HG03135 (cell line): ENCODE measurements at regions not wholly inside any gene's neighbourhood (a gene's known extent, or its start where the extent isn't known, plus 50 kb on each side); places are given as distances from the start of the nearest gene placed in this dataset.

Experiments
- ATAC-seq: cut with Tn5 transposase; IDR thresholded peaks from one replicate; pipeline ENCODE4 v1.9.1; 2021; ENCODE audit warnings: mild to moderate bottlenecking, moderate library complexity; ENCODE audit not compliant: unreplicated experiment

- ATAC-seq = no peak
These were observed 133.6 kb downstream of the UBE2E3 start for GRCh38 chr2:181114021-181114420.

GRCh38 chr2:181116261-181116660, 135.9 kb downstream of the UBE2E3 start:
- no peak for ATAC-seq

GRCh38 chr2:181117206-181117925, 137.0 kb downstream of the UBE2E3 start:
- ATAC-seq = no peak

DNA sequence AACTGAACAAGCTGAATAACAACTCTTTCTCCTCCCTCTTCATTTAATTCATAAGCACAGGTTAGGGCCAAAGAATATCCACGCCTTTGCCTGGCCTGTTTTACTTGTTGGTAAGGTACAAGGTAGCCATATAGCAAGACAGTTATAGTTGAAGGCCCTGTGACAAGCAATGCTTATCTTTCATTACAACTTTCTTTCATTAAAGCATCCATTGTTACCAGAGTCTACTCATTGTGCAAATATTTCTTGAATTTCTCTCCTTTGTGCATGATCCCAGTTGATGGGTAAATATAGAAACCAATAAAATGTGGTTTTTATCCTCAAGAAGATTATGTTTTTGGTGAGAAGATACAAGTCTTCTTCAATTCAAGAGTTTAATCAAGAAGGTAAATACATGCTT, 140.2 kb downstream of the UBE2E3 start:
- ATAC-seq = no peak

DNA sequence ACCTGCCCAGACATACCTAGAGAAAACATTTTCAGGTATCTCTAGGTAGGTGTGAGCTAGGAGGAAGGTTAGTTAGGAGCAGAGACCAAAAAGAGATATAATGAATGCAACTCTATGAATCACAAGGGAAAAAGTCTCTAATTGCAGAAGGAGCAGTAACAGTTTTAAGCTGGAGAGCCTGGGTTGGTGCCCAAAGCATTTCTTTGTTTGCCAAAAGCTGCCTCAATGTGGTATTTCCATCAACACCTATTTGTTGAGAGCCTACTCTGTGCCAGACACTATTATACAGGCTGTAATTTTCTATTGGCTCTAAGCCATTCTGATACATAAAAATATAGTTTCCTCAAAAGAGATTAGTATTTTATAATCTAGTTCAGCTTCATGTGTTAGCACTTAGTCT, 141.6 kb downstream of the UBE2E3 start:
- ATAC-seq = no peak

DNA sequence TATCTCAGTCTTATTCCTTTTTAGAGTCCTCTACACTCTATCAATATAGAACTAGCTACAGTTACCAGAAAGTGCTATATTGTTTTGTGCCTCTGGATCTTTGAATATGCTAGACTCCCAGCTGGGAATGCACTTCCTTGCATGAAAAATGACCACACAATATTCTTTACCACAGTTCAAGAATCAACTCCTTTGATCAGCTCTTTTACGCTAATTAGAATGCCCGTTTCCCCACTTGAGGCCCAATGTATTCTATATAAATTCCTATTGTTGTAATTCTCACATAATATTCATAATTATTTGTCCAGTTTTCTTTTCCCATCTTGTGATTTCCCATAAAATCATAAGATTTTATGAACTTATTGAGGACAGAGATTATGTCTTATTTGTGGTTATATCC, 142.2 kb downstream of the UBE2E3 start:
- ATAC-seq = no peak

GRCh38 chr2:181123798-181124231, 143.4 kb downstream of the UBE2E3 start:
- peak; percentile 94 for ATAC-seq

DNA sequence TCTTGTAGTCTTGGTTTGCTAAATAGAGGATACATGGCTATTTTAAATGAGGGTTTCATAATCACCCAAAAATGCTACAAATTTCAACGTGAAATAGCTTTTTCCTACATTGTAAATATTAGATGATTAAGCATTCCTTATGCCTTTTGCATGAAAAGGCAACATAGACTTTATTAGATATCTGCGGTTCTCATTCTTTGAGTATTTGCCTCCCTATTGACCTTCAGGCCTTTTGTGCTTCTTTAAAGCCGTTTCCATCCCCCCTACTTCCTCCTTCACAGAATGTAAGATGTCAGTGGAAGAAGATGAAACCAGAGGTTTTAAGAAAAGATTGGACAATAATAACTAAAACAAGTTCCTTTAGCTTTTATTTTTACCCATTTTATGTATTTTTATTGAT, 144.1 kb downstream of the UBE2E3 start:
- ATAC-seq = no peak

- no peak for ATAC-seq
These were observed 145.0 kb downstream of the UBE2E3 start for GRCh38 chr2:181125359-181125758.

- no peak for ATAC-seq
These were observed 146.0 kb downstream of the UBE2E3 start for GRCh38 chr2:181126311-181126868.

GRCh38 chr2:181128199-181128598, 147.8 kb downstream of the UBE2E3 start:
- ATAC-seq = peak; percentile 47

DNA sequence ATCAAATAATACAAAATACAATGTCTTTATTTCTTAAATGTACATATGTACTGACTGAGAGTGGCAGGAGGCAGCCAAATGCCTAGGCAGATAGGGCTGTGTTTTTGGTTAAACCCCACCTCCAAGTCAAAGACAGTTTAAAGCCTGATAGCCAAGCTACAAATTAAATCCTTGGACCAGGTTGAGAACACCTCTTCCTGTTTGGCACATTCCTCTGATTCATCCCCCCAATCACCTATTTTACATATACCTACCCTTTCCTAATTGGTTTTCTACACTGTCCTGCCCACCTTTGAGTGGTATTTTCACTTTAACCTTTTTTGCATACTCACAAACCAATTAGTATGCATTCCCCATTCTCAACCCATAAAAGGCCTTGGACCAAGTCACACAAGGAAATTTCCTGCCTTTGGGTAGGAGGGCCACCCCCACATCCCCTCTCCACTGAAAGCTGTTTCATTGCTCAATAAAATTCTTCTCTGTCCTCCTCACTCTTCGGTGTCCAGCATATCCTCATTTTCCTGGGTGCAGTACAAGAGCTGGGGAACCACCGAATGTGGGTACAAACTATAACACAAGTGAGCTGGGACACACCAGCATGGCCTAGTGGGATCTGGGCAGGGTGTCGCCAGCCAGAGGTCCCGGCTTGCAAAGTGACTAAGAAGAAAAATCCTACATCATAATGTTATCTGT, 149.1 kb downstream of the UBE2E3 start:
- ATAC-seq = no peak

GRCh38 chr2:181130686-181131085, 150.3 kb downstream of the UBE2E3 start:
- ATAC-seq = no peak

GRCh38 chr2:181131584-181131983, 151.2 kb downstream of the UBE2E3 start:
- ATAC-seq = no peak

DNA sequence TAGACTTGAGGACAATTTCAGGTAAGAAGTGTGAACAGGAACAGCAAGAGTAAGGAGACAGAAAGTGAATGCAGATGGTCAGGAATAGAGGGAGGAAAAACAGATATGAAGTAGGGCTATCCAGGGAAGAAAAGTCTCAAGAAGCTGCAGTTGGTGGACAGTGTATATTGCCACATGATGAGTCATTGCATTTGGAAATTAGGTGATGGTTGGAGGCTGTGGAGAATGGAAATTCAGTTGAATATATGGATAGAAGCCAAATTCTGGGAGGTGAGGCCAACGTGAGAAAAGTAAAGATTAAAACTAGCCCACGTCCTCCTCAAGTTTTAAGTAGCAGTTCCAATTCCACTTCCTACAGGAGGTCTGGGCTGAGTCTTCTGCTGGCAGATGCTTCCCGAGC, 158.4 kb downstream of the UBE2E3 start:
- no peak for ATAC-seq

GRCh38 chr2:181139831-181140230, 159.4 kb downstream of the UBE2E3 start:
- no peak for ATAC-seq

DNA sequence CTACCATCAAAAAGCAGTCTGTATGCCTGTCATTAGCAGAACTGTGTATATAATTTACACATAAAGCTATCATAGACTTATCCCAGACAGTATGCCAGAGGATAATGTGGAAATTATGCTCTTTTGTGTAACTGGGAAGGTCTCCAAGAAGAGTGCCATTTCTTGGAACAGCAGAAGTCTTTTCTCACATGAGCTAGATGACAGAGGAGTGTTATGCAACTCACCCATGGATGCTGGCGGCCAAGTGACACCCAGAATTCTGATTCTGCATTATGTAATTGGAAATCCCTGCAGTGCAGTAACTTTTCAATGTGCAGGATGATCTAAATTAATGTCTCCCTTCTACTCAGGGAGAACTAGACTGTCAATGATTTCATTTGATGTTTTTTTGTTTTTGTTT, 160.0 kb downstream of the UBE2E3 start:
- no peak for ATAC-seq

- ATAC-seq = no peak
These were observed 160.5 kb downstream of the UBE2E3 start for GRCh38 chr2:181140928-181141327.

GRCh38 chr2:181141676-181142075, 161.3 kb downstream of the UBE2E3 start:
- ATAC-seq = no peak

DNA sequence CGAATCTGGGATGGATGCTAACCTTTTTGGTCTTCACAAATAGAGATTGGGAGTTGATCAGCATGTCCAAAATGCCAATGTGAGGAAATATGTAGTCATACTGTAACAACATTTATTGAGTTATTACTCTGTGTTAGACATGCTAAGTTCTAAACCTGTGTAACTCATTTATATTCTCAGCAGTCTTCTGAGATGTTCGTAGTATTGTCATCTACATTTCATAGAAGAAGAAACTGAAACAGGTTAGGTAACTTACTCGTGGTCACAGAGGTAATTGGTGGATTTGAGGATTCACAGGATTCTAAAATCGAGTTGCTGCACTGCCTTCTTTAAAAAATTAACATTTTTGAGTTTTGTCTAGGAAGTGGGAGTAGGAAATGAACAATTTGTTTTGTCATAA, 162.1 kb downstream of the UBE2E3 start:
- ATAC-seq = no peak

GRCh38 chr2:181143790-181144300, 163.4 kb downstream of the UBE2E3 start:
- ATAC-seq = no peak

DNA sequence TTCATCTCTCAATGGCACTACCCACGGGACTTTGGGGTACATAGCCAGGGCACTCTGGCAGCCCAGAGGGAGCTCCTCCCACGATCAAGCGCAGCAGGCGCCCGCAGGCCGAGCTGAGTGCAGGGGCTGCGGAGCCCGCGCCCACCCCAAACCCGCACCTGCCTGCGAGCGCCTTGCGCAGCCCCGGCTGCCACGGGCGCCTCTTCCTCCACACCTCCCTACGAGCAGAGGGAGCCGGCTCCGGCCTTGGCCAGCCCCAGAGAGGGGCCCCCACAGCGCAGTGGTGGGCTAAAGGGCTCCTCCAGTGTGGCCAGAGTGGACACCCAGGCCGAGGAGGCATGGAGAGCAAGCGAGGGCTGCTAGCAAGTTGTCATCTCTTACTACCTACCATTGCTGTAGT, 165.2 kb downstream of the UBE2E3 start:
- ATAC-seq = no peak
